HCT116 (cell line): ENCODE measurements at regions not wholly inside any gene's neighbourhood (a gene's known extent, or its start where the extent isn't known, plus 50 kb on each side); places are given as distances from the start of the nearest gene placed in this dataset.

Experiments
- ATAC-seq: fragments of 200-7000 bp; cut with Tn5 transposase; 2 replicates; pipeline ENCODE4 v1.9.1; 2020; ENCODE audit warnings: mild to moderate bottlenecking, moderate library complexity
- BruUV-seq: library from RNA; stranded (reverse); fragments of 400-500 nt; replicated peaks from 2 replicates; lab custom pipeline; 2021; lab: Mats Ljungman, UMichigan
- CTCF ChIA-PET: fragments of 300-600 bp; sonication (Branson Sonifier 250); formaldehyde crosslinking; loops from one replicate; lab custom pipeline; 2021; ENCODE audit warnings: antibody characterized with exemption; lab: Charles Lee
- POLR2A ChIA-PET: fragments of 300-600, 350-600 bp; sonication (Branson Sonifier 250); formaldehyde crosslinking; loops from one replicate; lab custom pipeline; 2021; ENCODE audit warnings: antibody characterized with exemption; lab: Charles Lee
- RAD21 ChIA-PET, 2 experiments: fragments of 300-600 bp; sonication (Branson Sonifier 250); formaldehyde crosslinking; loops; one replicate each; lab custom pipeline; 2023; ENCODE audit warnings: low total read pairs in 2 of 2; ENCODE audit not compliant: uncharacterized antibody in 2 of 2, unreplicated experiment in 2 of 2, low non-redundant PET in 1 of 2; lab: Charles Lee
- DNase-seq: peaks from one replicate; pipeline ENCODE4 v3.0.0-alpha.2; 2010; ENCODE audit warnings: low read depth, low spot score
- H2AFZ ChIP-seq: fragments of 200-600 bp; shearing (Covaris generic), sonication (generic); 2 replicates; pipeline ENCODE4 v1.6.1; 2017; ENCODE audit warnings: low read depth, mixed run types, mixed read lengths, antibody characterized with exemption, low read length; ENCODE audit not compliant: poor library complexity, severe bottlenecking
- H3K27ac ChIP-seq: 2 replicates; pipeline ENCODE4 v1.5.1; 2012; ENCODE audit warnings: low read depth, low read length
- H3K27me3 ChIP-seq: fragments of 200-600 bp; sonication (generic); 2 replicates; pipeline ENCODE4 v1.6.1; 2016; ENCODE audit warnings: mixed run types, low read length, mixed read lengths; ENCODE audit not compliant: insufficient read depth
- H3K36me3 ChIP-seq, 2 experiments: fragments of 200-500 bp in 1 of 2; fragments of 200-600 bp in 1 of 2; sonication (Bioruptor generic) in 1 of 2; sonication (generic) in 1 of 2; 2 replicates each; pipeline versions ENCODE4 v1.5.1 to v1.6.1; 2014 to 2016; ENCODE audit warnings: low read length in 2 of 2, inconsistent platforms in 1 of 2, mixed read lengths in 1 of 2, mixed run types in 1 of 2; ENCODE audit not compliant: insufficient read depth in 2 of 2, control insufficient read depth in 1 of 2
- H3K4me1 ChIP-seq, 2 experiments: fragments of 200-600 bp in 1 of 2; sonication (generic) in 1 of 2; 2 replicates each; pipeline versions ENCODE4 v1.5.1 to v1.6.1; 2012 to 2017; ENCODE audit warnings: low read length in 2 of 2, inconsistent platforms in 1 of 2, mild to moderate bottlenecking in 1 of 2, mixed read lengths in 1 of 2, mixed run types in 1 of 2, moderate library complexity in 1 of 2; ENCODE audit not compliant: insufficient read depth in 2 of 2, control insufficient read depth in 1 of 2
- H3K4me2 ChIP-seq: fragments of 200-600 bp; sonication (generic); 2 replicates; pipeline ENCODE4 v1.6.1; 2017; ENCODE audit warnings: mixed run types, low read length, mixed read lengths
- H3K4me3 ChIP-seq, 2 experiments: fragments of 200-600 bp in 1 of 2; sonication (generic) in 1 of 2; replicated peaks in 1 of 2; 2 replicates each; pipeline ENCODE4 v1.5.1; 2011 to 2016; ENCODE audit warnings: low read length in 2 of 2, control low read depth in 1 of 2, low read depth in 1 of 2, mild to moderate bottlenecking in 1 of 2, mixed read lengths in 1 of 2, mixed run types in 1 of 2
- H3K79me2 ChIP-seq: fragments of 200-600 bp; sonication (generic); 2 replicates; pipeline ENCODE4 v1.6.1; 2017; ENCODE audit warnings: mild to moderate bottlenecking, mixed run types, low read length, moderate library complexity, mixed read lengths; ENCODE audit not compliant: insufficient read depth
- H3K9ac ChIP-seq: fragments of 200-600 bp; sonication (generic); 2 replicates; pipeline ENCODE4 v1.6.1; 2016; ENCODE audit warnings: low read length, mixed read lengths
- H3K9me2 ChIP-seq: fragments of 200-600 bp; sonication (generic), shearing (Covaris generic); 2 replicates; pipeline ENCODE4 v1.6.1; 2017; ENCODE audit warnings: mixed run types, mild to moderate bottlenecking, moderate library complexity; ENCODE audit not compliant: insufficient read depth
- H3K9me3 ChIP-seq, 2 experiments: fragments of 200-500 bp in 1 of 2; fragments of 200-600 bp in 1 of 2; sonication (Bioruptor generic) in 1 of 2; sonication (generic) in 1 of 2; 2 replicates each; pipeline ENCODE4 v1.6.1; 2014 to 2017; ENCODE audit warnings: low read length in 2 of 2, mixed read lengths in 2 of 2, inconsistent platforms in 1 of 2, low read depth in 1 of 2, mild to moderate bottlenecking in 1 of 2, mixed run types in 1 of 2, moderate library complexity in 1 of 2; ENCODE audit not compliant: control insufficient read depth in 1 of 2, insufficient read depth in 1 of 2
- H4K20me1 ChIP-seq: fragments of 200-600 bp; sonication (generic), shearing (Covaris generic); 2 replicates; pipeline ENCODE4 v1.6.1; 2017; ENCODE audit warnings: mixed run types, mild to moderate bottlenecking, moderate library complexity; ENCODE audit not compliant: insufficient read depth
- CTCF ChIP-seq, 3 experiments: fragments of 200-600 bp in 1 of 3; sonication (generic) in 1 of 3; IDR thresholded peaks in 2 of 3; conservative IDR thresholded peaks in 1 of 3; 2 replicates each; pipeline ENCODE4 v1.5.1; 2012 to 2017; ENCODE audit warnings: low read depth in 2 of 3, low read length in 2 of 3, antibody characterized with exemption in 1 of 3, borderline replicate concordance in 1 of 3, control low read depth in 1 of 3, mild to moderate bottlenecking in 1 of 3, mixed read lengths in 1 of 3, mixed run types in 1 of 3, moderate library complexity in 1 of 3; ENCODE audit not compliant: insufficient read depth in 1 of 3
- EGR1 ChIP-seq: IDR thresholded peaks from 2 replicates; pipeline ENCODE4 v1.6.1; 2012; ENCODE audit warnings: low read depth
- RAD21 ChIP-seq: IDR thresholded peaks from 2 replicates; pipeline ENCODE4 v1.6.1; 2012; ENCODE audit warnings: low read depth, mild to moderate bottlenecking
- REST ChIP-seq: IDR thresholded peaks from 2 replicates; pipeline ENCODE4 v1.6.1; 2012; ENCODE audit warnings: low read depth
- SRF ChIP-seq: IDR thresholded peaks from 2 replicates; pipeline ENCODE4 v1.6.1; 2012; ENCODE audit warnings: low read depth
- TCF7L2 ChIP-seq: IDR thresholded peaks from 2 replicates; pipeline ENCODE4 v1.7.0; 2011; ENCODE audit warnings: borderline replicate concordance, inconsistent platforms; ENCODE audit not compliant: insufficient read depth, insufficient read length; ENCODE audit errors: extremely low read depth
- YY1 ChIP-seq: IDR thresholded peaks from 2 replicates; pipeline ENCODE4 v1.6.1; 2011; ENCODE audit warnings: low read length, low read depth, moderate library complexity, mild to moderate bottlenecking; ENCODE audit not compliant: insufficient replicate concordance; ENCODE audit errors: extremely low read depth
- ZBTB33 ChIP-seq: IDR thresholded peaks from 2 replicates; pipeline ENCODE4 v1.6.1; 2011; ENCODE audit warnings: mild to moderate bottlenecking, low read length, moderate library complexity; ENCODE audit not compliant: insufficient replicate concordance; ENCODE audit errors: extremely low read depth
- intact Hi-C: fragments of 100-400 bp; cut with micrococcal nuclease; formaldehyde crosslinking; loops from 2 replicates; pipeline ENCODE4 v1.10.0; 2022

GRCh38 chr9:7316166-7316795 lies 483.3 kb downstream of the DMAC1 start:
- no peak overlapping the region for H3K27ac ChIP-seq
- no peak overlapping the region for H3K9ac ChIP-seq
- TF ChIP-seq SRF: no peak
- TF ChIP-seq EGR1: no peak
- TF ChIP-seq REST: no peak
- TF ChIP-seq, all 23 proteins: peak for 0
- POLR2A ChIA-PET: no interaction called here
- intact Hi-C loops: no loop called here
- no peak overlapping the region for H3K4me3 ChIP-seq
- ATAC-seq: no peak
- H3K9me2 ChIP-seq: no peaks in the 10 kb centered on the region
- no TSS peak for BruUV-seq
- no peak overlapping the region for H3K4me2 ChIP-seq
- RAD21 ChIA-PET: no interaction called here
- CTCF ChIA-PET: no interaction called here
- H3K9me3 ChIP-seq: no peaks in the 10 kb centered on the region
- H2AFZ ChIP-seq: no peak overlapping the region
- no peak for DNase-seq
- no peaks in the 10 kb centered on the region for H4K20me1 ChIP-seq
- H3K27me3 ChIP-seq: no peaks in the 10 kb centered on the region
- H3K79me2 ChIP-seq: no peaks in the 10 kb centered on the region
- no peaks in the 10 kb centered on the region for H3K36me3 ChIP-seq
- no peaks in the 10 kb centered on the region for H3K4me1 ChIP-seq

- DNase-seq (no peak), ATAC-seq (no peak)
- intact Hi-C loops: no loop called here
- Histone ChIP-seq H3K27ac (no peak overlapping the region), H3K9ac (no peak overlapping the region), H3K4me2 (no peak overlapping the region), H3K4me1 (no peaks in the 10 kb centered on the region), H3K36me3 (no peaks in the 10 kb centered on the region), H4K20me1 (no peaks in the 10 kb centered on the region), H3K4me3 (no peak overlapping the region), H3K79me2 (no peaks in the 10 kb centered on the region), H2AFZ (no peak overlapping the region), H3K9me3 (no peaks in the 10 kb centered on the region; a peak in 1 of 4 replicates), H3K9me2 (no peaks in the 10 kb centered on the region), H3K27me3 (no peaks in the 10 kb centered on the region)
- ChIA-PET POLR2A (no interaction called here), CTCF (no interaction called here), RAD21 (no interaction called here)
- no peak for TF ChIP-seq ZBTB33
- TF ChIP-seq RAD21: no peak
- no peak for TF ChIP-seq YY1
- TF ChIP-seq TCF7L2: no peak
- TF ChIP-seq CTCF (IDR thresholded peaks at IDR 0.05 in 2 of 3, conservative IDR thresholded peaks at IDR 0.05 in 1 of 3; ENCODE audit: borderline replicate concordance in 1 of 3, insufficient read depth in 1 of 3, low read depth in 2 of 3, low read length in 2 of 3): no peak
- TF ChIP-seq SRF: no peak
- no TSS peak for BruUV-seq
These were observed 483.8 kb downstream of the DMAC1 start for GRCh38 chr9:7315746-7316145.
